COLO668 (cell line): ENCODE measurements at regions not wholly inside any gene's neighbourhood (a gene's known extent, or its start where the extent isn't known, plus 50 kb on each side); places are given as distances from the start of the nearest gene placed in this dataset.
"Not testable (repeated sequence)": the region's sequence is repeated elsewhere in the genome, so short reads cannot be mapped to it uniquely, and the experiment has no call there.

Experiments used
- DNase-seq: peaks from one replicate; lab custom pipeline; 2025; ENCODE audit not compliant: unreplicated experiment; lab: John Stamatoyannopoulos, UW

GRCh38 chr4:135120195-135120594 lies 918.6 kb upstream of the PABPC4L start:
- no peak for DNase-seq

DNA sequence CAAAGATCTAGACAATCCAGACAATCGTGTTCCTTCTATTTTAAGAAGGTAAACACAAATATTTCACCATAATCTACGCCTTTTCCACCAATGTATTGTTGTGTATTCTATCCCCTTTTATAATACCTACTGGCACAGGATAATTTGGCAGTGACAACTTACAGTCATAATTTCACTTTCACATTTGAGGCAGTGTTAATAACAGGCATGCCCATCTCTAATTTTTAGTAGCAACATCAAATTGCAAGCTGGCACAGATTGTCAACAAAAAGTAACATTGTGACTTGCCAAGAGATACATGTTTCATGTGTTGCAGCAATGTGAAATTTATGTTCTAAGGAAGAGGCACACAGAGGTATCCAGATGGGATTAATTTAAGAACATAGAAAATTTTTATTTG lies 912.5 kb upstream of the PABPC4L start:
- no peak for DNase-seq

GRCh38 chr4:135098061-135098460 lies 896.5 kb upstream of the PABPC4L start:
- no peak for DNase-seq

GRCh38 chr4:135073389-135073788 lies 871.8 kb upstream of the PABPC4L start:
- no peak for DNase-seq

- DNase-seq = no peak
Observed at GRCh38 chr4:135072553-135072952, 871.0 kb upstream of the PABPC4L start.

DNA sequence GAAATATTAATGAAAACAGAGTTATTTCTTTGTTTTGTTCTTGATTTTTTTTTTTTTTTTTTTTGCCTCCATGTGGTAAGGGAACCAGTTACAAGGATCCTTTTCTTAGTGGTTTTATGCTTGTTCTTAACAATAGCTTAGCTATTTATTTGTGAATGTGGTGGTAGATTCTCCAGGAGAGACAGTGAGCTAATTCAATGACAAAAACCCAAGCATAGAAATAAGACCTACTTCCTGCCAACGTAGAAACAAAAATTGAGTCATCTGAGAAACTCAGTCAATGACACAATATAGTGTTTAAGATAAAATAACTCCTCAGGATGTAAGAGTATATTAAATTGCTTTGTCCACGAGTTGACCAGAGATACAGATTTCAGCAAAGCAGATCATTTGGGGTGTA lies 863.8 kb upstream of the PABPC4L start:
- DNase-seq = no peak

- DNase-seq = no peak
Observed at GRCh38 chr4:135050086-135050717, 848.6 kb upstream of the PABPC4L start.

- no peak for DNase-seq
Observed at GRCh38 chr4:135032670-135033069, 831.1 kb upstream of the PABPC4L start.

- DNase-seq = no peak
Observed at GRCh38 chr4:135015771-135016170, 814.2 kb upstream of the PABPC4L start.

DNA sequence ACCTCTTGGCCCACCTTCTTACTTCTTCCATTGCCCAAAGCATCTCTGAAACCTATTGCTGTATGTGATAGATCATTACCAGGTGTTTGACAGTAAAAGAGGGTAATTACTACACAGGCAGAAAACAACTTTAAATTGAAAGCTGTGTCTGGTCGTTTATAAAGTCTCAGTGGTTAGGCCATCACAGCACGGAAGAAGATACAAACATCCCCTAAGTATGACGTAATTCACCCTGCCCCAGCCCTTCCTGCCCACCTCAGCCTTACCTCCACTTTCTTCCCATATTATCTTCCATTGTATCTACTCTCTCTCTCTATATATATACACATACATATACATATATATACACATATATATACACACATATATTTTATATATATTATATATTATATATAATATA lies 805.8 kb upstream of the PABPC4L start:
- no peak for DNase-seq

DNA sequence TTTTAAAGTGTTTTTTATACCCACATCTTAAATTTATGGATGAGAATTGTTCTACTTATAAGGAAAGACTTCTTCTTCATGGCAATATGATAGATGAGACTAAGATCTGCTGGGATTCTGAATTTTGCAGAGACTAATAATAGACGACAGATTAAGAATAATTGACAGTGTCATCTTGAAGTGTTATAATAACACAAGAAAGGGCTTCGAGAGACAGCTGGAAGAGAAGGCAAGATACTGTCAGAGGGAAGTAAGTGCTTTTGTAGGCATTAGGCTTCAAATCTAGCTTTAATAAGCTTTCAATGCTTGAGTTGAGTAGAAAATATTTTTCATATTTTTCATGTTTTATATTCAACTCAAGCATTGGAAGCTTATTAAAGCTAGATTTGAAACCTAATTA lies 797.6 kb upstream of the PABPC4L start:
- no peak for DNase-seq

DNA sequence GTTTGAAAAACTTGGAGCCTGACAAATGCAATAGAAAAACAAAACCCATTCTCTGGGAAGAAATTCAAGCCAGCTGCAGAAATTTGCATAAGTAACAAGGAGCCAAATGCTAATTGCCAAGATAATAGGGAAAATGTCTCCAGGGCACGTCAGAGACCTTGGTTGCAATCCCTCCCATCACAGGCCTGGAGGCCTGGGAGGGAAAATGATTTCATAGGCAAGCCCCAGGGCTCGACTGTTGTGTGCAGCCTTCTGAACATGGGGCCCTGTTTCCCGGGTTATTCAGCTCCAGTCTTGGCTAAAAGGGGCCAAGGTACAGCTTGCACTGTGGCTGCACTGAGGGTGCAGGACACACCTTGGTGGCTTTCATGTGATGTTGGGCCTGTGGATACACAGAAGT lies 760.4 kb upstream of the PABPC4L start:
- DNase-seq = no peak

- DNase-seq = no peak
Observed at GRCh38 chr4:134958862-134959261, 757.3 kb upstream of the PABPC4L start.

GRCh38 chr4:134955059-134955458 lies 753.5 kb upstream of the PABPC4L start:
- DNase-seq = no peak

GRCh38 chr4:134952775-134953174 lies 751.2 kb upstream of the PABPC4L start:
- no peak for DNase-seq

- DNase-seq = no peak
Observed at GRCh38 chr4:134952305-134952704, 750.7 kb upstream of the PABPC4L start.

GRCh38 chr4:134948110-134948642 lies 746.6 kb upstream of the PABPC4L start:
- DNase-seq = no peak

- no peak for DNase-seq
Observed at GRCh38 chr4:134944115-134944514, 742.5 kb upstream of the PABPC4L start.

DNA sequence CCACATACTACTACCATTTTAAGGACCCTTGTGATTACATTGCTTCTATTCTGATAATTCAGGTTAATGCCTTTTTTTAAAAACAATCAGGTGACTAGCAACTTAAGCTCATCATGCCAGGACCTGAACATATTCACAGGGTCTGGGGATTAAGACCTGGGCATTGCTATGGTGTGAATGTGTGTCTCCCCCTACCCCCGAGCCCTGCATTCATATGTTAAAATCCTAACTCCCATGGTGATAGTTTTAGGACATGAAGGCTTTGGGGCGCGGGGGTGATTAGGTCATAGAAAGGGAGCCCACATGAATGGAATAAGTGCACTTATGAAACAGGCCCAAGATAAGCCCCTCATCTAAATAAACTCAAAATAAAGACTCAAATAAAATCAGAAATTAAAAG lies 734.4 kb upstream of the PABPC4L start:
- no peak for DNase-seq

- no peak for DNase-seq
Observed at GRCh38 chr4:134935320-134935719, 733.7 kb upstream of the PABPC4L start.

DNA sequence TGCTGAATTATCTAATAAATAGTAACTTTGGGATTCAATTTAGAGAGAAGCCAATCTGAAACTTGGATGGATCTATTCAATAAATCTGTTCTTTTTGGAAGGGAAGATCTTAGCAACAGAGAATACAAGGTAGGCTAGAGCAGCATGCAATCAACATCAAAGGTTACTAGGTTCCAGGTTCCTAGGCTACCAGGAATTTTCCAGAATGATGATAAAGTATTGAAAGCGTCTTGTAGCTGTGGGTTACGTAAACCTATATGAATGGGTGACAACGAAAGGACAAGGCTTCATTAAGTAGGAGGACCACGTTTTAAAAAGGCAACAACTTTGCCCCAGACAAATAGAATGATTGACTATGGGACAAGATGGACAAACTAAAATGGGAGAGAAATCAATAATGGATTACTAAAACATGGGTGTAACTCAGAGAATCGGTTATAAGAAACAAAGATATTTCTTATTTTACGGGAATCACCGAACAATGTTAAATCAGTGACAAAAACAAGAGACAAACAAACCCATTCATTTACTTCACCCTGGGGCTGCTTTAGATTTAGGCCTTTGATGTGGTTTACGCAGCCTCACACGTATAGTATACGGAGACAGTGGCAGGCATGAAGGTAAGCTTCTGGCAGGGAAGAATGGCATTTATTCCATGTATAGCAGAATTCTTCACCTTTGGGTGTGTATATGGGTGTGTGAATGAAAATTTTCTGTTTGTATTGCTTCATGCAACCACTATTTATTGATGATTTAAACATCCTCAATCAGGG lies 732.6 kb upstream of the PABPC4L start:
- no peak for DNase-seq

DNA sequence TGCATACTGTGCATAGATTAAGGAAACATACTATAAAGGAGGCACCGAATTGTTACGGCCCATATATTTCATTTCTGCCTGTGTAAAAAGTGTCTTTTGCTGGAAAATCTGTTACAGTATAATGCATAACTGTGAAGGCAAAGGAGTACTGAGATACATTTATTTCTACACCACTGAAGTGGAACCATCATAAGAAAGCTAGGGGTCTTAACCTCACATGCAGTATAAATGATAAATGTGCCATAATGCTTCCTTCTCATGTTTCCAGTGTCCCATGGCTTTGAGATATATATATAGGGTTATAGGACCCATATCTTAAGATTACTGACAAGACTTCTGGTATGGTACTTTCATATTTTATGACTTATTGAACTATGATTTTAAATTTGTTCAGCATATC lies 713.8 kb upstream of the PABPC4L start:
- DNase-seq = no peak

- not testable (repeated sequence) for DNase-seq
Observed at GRCh38 chr4:134914250-134914649, 712.7 kb upstream of the PABPC4L start.
